ENCODE measurements at regions not wholly inside any gene's neighbourhood (a gene's known extent, or its start where the extent isn't known, plus 50 kb on each side); places are given as distances from the start of the nearest gene placed in this dataset.
"Not testable (repeated sequence)": the region's sequence is repeated elsewhere in the genome, so short reads cannot be mapped to it uniquely, and the experiment has no call there.

DNA sequence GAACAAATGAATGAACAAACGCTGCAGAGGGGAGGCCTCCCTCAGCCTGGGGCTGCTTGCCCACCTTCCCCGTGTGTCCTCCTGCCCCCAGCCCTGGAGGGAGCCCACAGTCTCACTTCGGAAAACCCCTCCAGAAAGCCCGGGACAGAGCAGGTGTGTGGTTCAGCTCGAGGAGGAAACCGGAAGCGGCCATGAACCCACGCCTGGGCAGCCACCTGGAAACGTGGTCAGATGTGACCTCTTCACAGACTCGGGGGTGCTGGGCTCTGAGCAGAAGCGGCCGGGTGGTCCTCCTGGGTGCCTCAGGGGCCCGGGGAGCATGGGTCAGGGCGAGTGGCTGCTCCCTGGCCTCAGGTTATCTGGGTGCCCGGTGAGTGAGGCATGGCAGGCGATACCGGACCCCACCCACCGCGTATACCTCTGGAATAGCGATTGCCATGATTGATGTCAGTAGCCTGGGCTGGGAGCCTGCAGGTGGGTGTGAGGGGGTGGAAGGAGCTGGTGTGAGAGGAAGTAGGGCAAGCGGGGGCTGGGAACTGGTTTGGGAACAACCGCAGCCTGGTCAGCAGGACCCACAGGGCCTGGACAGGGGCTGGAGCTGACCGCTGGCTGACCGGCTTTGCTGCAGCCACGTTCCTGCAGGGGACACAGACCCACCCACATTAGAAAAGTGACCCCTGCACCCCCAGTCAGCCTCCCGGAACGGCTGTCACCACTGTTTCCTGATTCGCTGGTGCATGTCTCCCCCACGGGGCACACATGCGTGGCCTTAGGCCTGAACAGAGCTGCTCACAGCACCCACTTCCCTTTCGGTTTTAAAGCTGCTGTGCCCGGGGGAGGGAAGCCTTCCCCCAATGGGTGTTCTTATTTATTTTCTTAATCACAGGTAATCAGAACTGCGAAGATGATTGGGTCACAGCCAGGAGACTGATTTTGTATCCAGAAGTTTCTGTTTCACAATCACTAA, 5465.1 kb upstream of the TPTE start:
- H3K4me2 ChIP-seq, H3K36me3 ChIP-seq, H3K27ac ChIP-seq, H3K9me3 ChIP-seq, H3K9ac ChIP-seq, H3K4me3 ChIP-seq, H4K20me1 ChIP-seq, H3K27me3 ChIP-seq, H3K4me1 ChIP-seq: not testable (repeated sequence)

DNA sequence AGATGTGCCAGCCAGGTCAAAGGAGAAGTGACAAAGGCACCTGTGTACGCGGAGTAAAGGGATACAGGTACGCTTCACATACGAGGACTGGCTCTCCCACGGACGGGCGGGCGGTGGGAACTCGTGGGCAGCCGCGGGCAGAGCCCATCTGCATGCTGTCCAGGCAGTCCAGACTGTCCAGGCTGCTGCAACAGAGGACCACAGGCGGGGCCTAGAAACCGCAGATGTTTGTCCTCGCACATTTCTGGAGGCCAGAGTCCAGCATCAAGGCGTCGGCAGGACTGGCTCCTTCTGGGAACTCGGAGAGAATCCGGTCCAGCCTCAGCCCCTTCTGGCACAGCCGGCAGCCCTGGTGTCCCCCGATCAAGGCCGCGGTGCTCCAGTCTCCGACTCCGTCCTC, 5464.3 kb upstream of the TPTE start:
- not testable (repeated sequence) for H3K27ac ChIP-seq, H3K4me2 ChIP-seq, H3K27me3 ChIP-seq, H3K4me1 ChIP-seq, H3K36me3 ChIP-seq, H3K4me3 ChIP-seq, H3K9ac ChIP-seq, H4K20me1 ChIP-seq, H3K9me3 ChIP-seq

- not testable (repeated sequence) for H3K9ac ChIP-seq, H3K36me3 ChIP-seq, H4K20me1 ChIP-seq, H3K4me1 ChIP-seq, H3K27ac ChIP-seq, H3K9me3 ChIP-seq, H3K27me3 ChIP-seq, H3K4me2 ChIP-seq, H3K4me3 ChIP-seq
Measured at GRCh38 chr21:5060364-5061083, 5460.9 kb upstream of the TPTE start.

DNA sequence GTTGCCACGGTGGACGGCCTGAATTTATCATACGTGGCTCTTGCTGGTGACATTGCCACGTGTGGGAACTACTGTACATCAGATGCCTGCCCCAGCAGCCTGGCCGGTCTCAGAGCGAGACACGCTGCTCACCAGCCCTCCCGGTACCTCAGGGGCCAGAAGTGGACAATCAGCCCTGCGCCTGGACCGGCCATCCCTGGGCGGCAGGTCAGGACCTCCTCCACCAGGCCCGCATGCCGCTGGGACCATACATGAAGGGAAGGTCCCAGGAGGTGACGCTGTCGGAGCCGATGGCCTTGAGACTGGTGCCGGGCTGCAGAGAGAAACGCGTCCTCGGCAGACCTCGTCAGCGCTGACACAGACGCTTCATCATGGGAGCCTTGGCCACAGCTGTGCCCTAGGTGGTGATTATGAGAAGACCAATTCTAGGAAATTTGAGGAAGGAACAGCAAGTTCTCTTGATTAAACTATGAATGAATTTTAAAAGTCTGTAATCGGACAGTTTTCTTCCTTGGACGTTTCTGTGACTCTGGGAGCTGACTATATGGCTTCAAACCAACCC, 5456.7 kb upstream of the TPTE start:
- H3K4me3 ChIP-seq, H3K27ac ChIP-seq, H3K36me3 ChIP-seq, H4K20me1 ChIP-seq, H3K9me3 ChIP-seq, H3K9ac ChIP-seq, H3K27me3 ChIP-seq, H3K4me2 ChIP-seq: not testable (repeated sequence)
- H3K4me1 ChIP-seq, result peaks cover 11% of the 10 kb centered on the region

- not testable (repeated sequence) for H3K4me3 ChIP-seq, H3K27me3 ChIP-seq, H3K27ac ChIP-seq, H3K36me3 ChIP-seq, H3K9me3 ChIP-seq, H3K9ac ChIP-seq, H4K20me1 ChIP-seq
- peak overlapping the region; percentile 34 for H3K4me2 ChIP-seq
- peaks cover 11% of the 10 kb centered on the region for H3K4me1 ChIP-seq
Measured at GRCh38 chr21:5065240-5066211, 5455.9 kb upstream of the TPTE start.

GRCh38 chr21:5066682-5067251, 5454.6 kb upstream of the TPTE start:
- H3K36me3 ChIP-seq, H3K4me2 ChIP-seq, H3K27me3 ChIP-seq, H4K20me1 ChIP-seq, H3K4me3 ChIP-seq, H3K27ac ChIP-seq, H3K9ac ChIP-seq, H3K9me3 ChIP-seq: not testable (repeated sequence)
- H3K4me1 ChIP-seq, result peaks cover 11% of the 10 kb centered on the region

DNA sequence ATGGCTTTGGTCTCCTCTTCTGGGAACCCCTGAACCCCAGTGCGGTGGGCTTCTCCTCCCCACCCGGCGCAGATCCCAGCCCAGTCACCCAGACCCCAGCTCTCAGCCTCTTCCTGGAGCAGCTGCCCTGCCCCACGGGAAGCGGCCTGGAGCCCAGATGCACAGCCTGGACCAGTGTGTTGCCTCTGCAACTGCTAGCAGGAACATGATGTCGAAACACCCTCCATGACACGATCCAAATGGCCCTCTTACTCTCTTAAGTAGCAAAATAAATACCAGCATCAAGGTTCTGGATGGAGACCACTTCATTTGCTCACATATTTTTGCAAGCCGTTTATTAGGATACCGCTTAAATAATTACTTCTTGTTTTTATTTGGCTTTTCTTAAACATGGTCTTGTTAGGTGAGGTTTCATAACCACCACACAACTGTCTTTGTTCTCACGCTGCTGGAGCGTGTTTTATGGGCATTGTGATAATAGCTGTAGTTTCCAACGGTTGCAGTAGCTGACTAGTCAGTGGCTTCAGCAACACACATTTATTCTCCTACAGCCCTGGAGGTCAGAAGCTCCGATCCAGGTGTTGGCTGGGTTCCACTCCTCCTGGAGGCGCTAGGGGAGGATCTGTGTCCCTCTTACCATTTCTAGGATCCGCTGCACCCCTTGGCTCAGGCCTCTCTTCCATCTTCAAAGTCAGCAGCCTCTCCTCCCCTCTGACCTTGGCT, 5453.9 kb upstream of the TPTE start:
- not testable (repeated sequence) for H3K9me3 ChIP-seq, H3K9ac ChIP-seq, H4K20me1 ChIP-seq, H3K4me3 ChIP-seq, H3K27ac ChIP-seq, H3K36me3 ChIP-seq, H3K27me3 ChIP-seq, H3K4me2 ChIP-seq
- H3K4me1 ChIP-seq, result peaks cover 11% of the 10 kb centered on the region

- not testable (repeated sequence) for H3K4me3 ChIP-seq, H3K9ac ChIP-seq, H3K27ac ChIP-seq, H4K20me1 ChIP-seq, H3K36me3 ChIP-seq, H3K27me3 ChIP-seq, H3K4me2 ChIP-seq, H3K9me3 ChIP-seq
- peaks cover 11% of the 10 kb centered on the region for H3K4me1 ChIP-seq
Measured at GRCh38 chr21:5068649-5069048, 5452.7 kb upstream of the TPTE start.

- not testable (repeated sequence) for H4K20me1 ChIP-seq, H3K9ac ChIP-seq, H3K27ac ChIP-seq, H3K27me3 ChIP-seq, H3K4me1 ChIP-seq, H3K36me3 ChIP-seq, H3K9me3 ChIP-seq, H3K4me3 ChIP-seq, H3K4me2 ChIP-seq
Measured at GRCh38 chr21:5071180-5071579, 5450.2 kb upstream of the TPTE start.

DNA sequence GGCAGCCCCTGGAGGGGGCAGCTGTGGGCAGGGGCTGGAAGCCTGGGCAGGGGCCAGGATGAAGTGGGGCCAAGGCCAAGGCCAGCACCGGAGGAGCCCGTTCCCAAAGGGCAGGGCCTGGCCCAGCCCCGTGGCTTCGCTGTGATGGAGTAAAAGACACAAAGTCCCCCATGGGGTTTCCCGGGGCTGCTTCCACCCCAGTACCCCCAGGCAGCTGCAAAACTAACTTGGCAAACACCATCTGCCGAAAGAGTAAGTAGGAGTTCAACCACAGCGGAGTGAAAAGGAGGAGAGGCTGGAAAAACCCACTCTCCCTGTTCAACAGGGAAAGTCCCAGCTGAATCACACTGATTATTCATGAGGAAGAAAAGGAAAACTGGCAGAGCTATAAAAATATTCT, 5444.5 kb upstream of the TPTE start:
- H3K9me3 ChIP-seq, H3K9ac ChIP-seq, H4K20me1 ChIP-seq, H3K27ac ChIP-seq, H3K36me3 ChIP-seq, H3K4me3 ChIP-seq, H3K27me3 ChIP-seq, H3K4me1 ChIP-seq, H3K4me2 ChIP-seq: not testable (repeated sequence)

- not testable (repeated sequence) for H3K9me3 ChIP-seq, H4K20me1 ChIP-seq, H3K27me3 ChIP-seq, H3K27ac ChIP-seq, H3K4me3 ChIP-seq, H3K4me1 ChIP-seq, H3K9ac ChIP-seq, H3K4me2 ChIP-seq, H3K36me3 ChIP-seq
Measured at GRCh38 chr21:5079361-5079760, 5442.0 kb upstream of the TPTE start.

DNA sequence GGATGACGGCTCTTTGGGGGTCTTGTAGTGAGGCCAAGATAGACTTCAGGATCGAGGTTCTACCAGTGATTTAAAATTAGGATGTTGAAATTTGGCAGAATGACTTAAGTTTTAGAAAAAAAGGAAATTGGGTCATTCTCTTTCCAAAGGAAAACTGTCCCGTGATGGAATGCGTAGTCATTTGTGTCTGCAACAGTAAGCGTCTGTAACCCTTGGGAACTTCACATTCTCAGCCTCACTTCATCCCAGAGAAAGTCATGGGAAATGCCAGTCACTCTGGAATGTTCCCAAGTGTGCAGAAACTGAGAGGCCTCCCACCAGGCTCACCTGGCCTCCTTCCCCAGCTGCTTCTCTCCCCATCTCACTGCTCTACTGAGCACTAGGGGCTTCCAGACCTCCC, 5441.4 kb upstream of the TPTE start:
- H3K36me3 ChIP-seq, H3K27me3 ChIP-seq, H3K4me1 ChIP-seq, H3K9ac ChIP-seq, H3K4me2 ChIP-seq, H3K4me3 ChIP-seq, H4K20me1 ChIP-seq, H3K27ac ChIP-seq, H3K9me3 ChIP-seq: not testable (repeated sequence)

DNA sequence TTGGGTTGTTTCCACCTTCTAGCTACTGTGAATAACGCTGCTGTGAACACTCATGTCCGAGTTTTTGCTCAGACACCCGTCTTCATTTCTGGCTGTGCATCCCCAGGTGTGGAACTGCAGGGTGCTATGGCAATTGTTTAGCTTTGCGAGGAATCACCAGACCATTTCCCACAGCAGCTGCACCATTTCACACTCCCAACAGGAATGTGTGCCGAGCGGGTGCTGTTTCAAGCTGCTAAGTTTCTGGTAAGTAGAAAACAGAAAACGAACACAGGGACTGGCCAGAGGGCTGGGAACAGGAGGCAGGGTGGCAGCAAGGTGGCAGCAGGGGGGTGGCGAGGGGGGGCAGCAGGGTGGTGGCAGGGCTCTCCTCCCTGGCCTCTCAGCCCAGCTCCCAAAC, 5437.1 kb upstream of the TPTE start:
- not testable (repeated sequence) for H3K4me2 ChIP-seq, H3K36me3 ChIP-seq, H3K4me1 ChIP-seq, H3K9ac ChIP-seq, H3K27me3 ChIP-seq, H3K9me3 ChIP-seq, H3K4me3 ChIP-seq, H3K27ac ChIP-seq, H4K20me1 ChIP-seq

Measured in BLaER1 (cell line).